ENCODE measurements at regions not wholly inside any gene's neighbourhood (a gene's known extent, or its start where the extent isn't known, plus 50 kb on each side); places are given as distances from the start of the nearest gene placed in this dataset.

DNA sequence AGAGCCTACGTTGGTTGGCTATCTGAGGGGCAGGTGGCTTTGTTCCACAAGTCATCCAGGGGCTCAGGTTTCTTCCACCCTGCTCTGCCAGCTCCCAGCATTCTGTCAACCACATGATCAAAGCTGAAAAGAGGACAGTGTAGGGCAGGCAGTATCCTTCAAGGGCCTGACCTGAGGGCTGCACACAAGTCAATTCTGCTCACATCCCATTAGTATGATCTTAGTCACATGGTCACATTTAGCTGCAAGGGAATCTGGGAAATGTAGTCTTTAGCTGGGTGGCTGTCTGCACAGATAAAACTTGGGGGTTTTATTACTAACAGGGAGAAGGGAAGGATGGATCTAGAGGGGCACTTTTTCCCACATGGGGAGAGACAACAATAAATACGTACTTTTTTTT, 97.3 kb downstream of the SALL1 start:
- Histone ChIP-seq H3K9me3 (no peaks in the 10 kb centered on the region), H3K27me3 (no peaks in the 10 kb centered on the region), H3K27ac (no peak overlapping the region), H3K4me3 (no peak overlapping the region), H3K4me1 (no peaks in the 10 kb centered on the region), H3K36me3 (no peaks in the 10 kb centered on the region)
- TF ChIP-seq, protein P1, sequence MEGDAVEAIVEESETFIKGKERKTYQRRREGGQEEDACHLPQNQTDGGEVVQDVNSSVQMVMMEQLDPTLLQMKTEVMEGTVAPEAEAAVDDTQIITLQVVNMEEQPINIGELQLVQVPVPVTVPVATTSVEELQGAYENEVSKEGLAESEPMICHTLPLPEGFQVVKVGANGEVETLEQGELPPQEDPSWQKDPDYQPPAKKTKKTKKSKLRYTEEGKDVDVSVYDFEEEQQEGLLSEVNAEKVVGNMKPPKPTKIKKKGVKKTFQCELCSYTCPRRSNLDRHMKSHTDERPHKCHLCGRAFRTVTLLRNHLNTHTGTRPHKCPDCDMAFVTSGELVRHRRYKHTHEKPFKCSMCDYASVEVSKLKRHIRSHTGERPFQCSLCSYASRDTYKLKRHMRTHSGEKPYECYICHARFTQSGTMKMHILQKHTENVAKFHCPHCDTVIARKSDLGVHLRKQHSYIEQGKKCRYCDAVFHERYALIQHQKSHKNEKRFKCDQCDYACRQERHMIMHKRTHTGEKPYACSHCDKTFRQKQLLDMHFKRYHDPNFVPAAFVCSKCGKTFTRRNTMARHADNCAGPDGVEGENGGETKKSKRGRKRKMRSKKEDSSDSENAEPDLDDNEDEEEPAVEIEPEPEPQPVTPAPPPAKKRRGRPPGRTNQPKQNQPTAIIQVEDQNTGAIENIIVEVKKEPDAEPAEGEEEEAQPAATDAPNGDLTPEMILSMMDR (IDR thresholded peaks at IDR 0.05) = no peak
- no peak for DNase-seq (ENCODE audit: low spot score in 2 of 2)
- intact Hi-C loops (cut with DNase I) = no loop called here

DNA sequence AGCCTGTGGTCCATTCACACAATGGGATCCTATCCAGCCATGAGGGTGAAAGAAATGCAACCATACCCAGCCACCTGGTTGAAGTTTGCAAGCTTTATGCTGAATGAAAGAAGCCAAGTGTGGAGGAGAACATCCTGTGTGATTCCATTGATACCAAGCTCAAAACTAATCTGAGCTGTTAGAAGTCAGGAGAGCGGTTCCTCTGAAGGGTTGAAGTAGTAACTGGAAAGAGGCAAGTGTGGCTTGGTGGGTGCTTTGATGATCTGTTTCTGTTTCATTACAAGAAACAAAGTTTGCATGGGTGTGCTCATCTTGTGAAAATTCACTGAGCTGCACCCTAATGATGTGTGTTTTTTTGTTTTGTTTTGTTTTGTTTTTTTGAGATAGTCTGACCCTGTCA, 99.4 kb downstream of the SALL1 start:
- no peaks in the 10 kb centered on the region for H3K9me3 ChIP-seq
- no peak for DNase-seq (ENCODE audit: low spot score in 2 of 2)
- no peaks in the 10 kb centered on the region for H3K36me3 ChIP-seq
- intact Hi-C loops (cut with DNase I) = no loop called here
- H3K4me3 ChIP-seq = no peak overlapping the region
- H3K27ac ChIP-seq = no peak overlapping the region
- no peaks in the 10 kb centered on the region for H3K27me3 ChIP-seq
- TF ChIP-seq, protein P1 (IDR thresholded peaks at IDR 0.05) = no peak
- no peaks in the 10 kb centered on the region for H3K4me1 ChIP-seq

DNA sequence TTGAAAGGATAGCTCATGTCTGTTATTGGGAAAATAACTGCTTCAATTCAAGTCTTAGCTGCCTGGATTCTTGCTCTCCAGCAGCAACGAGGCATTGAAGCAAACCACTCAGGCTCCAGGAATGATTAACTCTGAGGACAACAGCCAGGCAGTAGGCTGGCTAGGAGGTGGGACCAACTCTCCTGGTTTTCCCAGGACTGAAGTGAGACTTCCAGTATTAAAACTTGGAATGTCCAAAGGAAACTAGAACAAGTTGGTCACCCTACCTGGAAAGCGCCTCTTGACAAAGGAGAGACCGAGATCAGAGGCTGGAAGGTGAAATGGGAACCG, 100.7 kb downstream of the SALL1 start:
- Histone ChIP-seq H3K27ac (no peak overlapping the region), H3K9me3 (no peaks in the 10 kb centered on the region), H3K4me1 (no peaks in the 10 kb centered on the region), H3K27me3 (no peaks in the 10 kb centered on the region), H3K36me3 (no peaks in the 10 kb centered on the region), H3K4me3 (no peak overlapping the region)
- DNase-seq (ENCODE audit: low spot score in 2 of 2) = no peak
- TF ChIP-seq, protein P1 (IDR thresholded peaks at IDR 0.05) = no peak
- intact Hi-C loops (cut with DNase I) = no loop called here

DNA sequence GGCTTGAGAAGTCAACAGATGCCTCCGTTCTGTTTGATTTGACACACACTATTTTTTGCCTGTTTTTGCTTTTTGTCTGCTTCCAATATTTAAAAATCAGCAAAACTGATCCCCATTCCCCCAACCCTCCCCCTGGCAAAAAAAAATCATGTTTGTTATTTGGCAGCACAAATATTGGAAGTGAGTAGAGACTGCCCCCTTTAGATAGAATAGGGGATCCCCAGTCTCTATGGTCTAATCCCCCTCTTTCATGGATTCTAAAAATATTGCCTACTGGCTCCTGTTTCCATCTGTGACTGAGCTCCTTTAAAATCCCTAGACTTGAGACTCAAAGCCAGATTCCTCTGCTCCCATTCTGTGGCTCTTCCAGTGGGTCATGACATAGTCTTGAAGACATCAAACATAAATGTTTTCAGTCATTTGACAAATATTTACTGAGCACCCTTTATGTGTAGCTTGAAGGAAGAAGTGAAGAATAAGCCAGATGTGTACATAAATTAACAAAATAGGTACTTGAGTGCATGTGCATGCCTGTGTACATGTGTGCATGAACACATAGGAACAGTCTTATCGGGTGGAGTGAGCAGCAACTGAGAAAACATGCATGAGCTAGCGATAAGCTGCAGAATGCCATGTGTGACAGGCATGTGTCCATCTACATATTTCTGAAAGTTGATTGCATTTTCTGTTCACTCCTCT, 101.2 kb downstream of the SALL1 start:
- Histone ChIP-seq H3K27ac (no peak overlapping the region), H3K9me3 (no peaks in the 10 kb centered on the region), H3K27me3 (no peaks in the 10 kb centered on the region), H3K36me3 (no peaks in the 10 kb centered on the region), H3K4me1 (no peaks in the 10 kb centered on the region), H3K4me3 (no peak overlapping the region)
- no peak for DNase-seq (ENCODE audit: low spot score in 2 of 2)
- TF ChIP-seq, protein P1 (IDR thresholded peaks at IDR 0.05) = no peak
- intact Hi-C loops (cut with DNase I) = no loop called here

DNA sequence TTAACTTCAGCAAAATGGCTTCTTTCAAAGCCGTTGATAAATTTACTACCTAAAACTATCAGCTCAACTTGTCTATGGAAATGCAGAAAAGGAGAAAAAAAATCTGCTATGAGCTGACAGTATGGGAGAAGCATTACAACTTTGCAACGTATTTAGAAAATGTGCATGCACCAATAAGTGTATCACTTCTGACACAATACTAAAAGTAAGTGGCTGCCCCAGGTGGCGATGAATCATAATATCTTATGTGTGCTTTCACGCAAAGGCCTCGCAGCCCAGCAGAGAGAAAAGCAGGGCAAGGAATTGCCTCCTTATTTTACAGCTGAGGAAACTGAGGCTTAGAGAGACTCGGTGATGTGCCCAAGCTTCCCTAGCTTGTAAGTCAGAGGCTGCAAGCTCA, 101.8 kb downstream of the SALL1 start:
- H3K4me1 ChIP-seq = no peaks in the 10 kb centered on the region
- H3K4me3 ChIP-seq = no peak overlapping the region
- TF ChIP-seq, protein P1 (IDR thresholded peaks at IDR 0.05) = no peak
- no peak for DNase-seq (ENCODE audit: low spot score in 2 of 2)
- intact Hi-C loops (cut with DNase I) = no loop called here
- no peaks in the 10 kb centered on the region for H3K36me3 ChIP-seq
- H3K9me3 ChIP-seq = no peaks in the 10 kb centered on the region
- H3K27ac ChIP-seq = no peak overlapping the region
- no peaks in the 10 kb centered on the region for H3K27me3 ChIP-seq

DNA sequence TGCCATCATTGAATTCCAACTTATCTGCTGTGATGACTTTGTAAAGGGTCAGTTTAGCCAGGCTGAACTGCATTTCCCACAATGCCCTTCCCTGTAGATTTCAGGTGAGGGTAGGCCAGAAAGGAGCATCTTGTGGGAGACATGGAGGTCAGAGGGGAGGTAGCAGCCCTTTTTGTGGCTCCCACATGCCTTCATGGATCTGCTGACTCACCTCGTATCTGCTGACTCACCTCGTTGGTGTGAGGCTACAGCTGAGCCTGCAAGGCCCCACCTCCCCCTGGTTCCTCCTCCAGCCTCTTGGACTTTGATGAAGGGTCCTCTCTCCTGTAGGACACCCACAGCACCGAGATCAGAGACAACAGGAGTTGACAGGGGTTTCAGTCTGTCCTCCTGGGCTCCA, 102.5 kb downstream of the SALL1 start:
- H3K36me3 ChIP-seq = no peaks in the 10 kb centered on the region
- no peaks in the 10 kb centered on the region for H3K27me3 ChIP-seq
- intact Hi-C loops (cut with DNase I) = no loop called here
- no peak overlapping the region for H3K27ac ChIP-seq
- TF ChIP-seq, protein P1 (IDR thresholded peaks at IDR 0.05) = no peak
- no peak for DNase-seq (ENCODE audit: low spot score in 2 of 2)
- H3K4me3 ChIP-seq = no peak overlapping the region
- H3K9me3 ChIP-seq = no peaks in the 10 kb centered on the region
- H3K4me1 ChIP-seq = no peaks in the 10 kb centered on the region

Measured in ascending aorta (tissue), 2 donors.